Hematopoietic multipotent progenitor cell treated with erythropoietin and hydrocortisone succinate and interleukin-3 and kit ligand, for 4 days (in vitro differentiated cells): ENCODE measurements at regions not wholly inside any gene's neighbourhood (a gene's known extent, or its start where the extent isn't known, plus 50 kb on each side); places are given as distances from the start of the nearest gene placed in this dataset.

ENCODE experiments used
- DNase-seq: peaks from one replicate; pipeline ENCODE4 v3.0.0-alpha.2; 2015

- DNase-seq: no peak
Measured at GRCh38 chr2:34353509-34354113, 754.5 kb upstream of the FAM98A start.

DNA sequence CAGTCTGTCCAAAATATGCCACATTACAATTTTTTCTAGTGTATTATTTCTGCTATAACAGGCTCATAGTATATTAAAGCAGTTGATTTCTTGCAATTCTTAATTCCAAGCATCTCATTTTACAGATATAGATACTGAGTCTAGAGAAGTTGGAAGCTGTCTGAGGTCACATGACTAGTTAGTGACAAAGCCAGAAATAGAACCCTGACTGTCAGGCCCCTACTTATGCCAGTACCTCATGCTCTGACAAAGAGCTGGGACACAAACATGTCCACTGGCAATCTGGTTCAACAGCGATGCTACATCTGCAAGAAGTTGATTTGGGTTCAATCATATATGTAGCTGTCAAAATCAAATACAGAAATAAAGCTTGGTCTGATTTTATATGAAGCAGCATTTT lies 750.4 kb upstream of the FAM98A start:
- no peak for DNase-seq

GRCh38 chr2:34345030-34345429 lies 745.9 kb upstream of the FAM98A start:
- DNase-seq: no peak

DNA sequence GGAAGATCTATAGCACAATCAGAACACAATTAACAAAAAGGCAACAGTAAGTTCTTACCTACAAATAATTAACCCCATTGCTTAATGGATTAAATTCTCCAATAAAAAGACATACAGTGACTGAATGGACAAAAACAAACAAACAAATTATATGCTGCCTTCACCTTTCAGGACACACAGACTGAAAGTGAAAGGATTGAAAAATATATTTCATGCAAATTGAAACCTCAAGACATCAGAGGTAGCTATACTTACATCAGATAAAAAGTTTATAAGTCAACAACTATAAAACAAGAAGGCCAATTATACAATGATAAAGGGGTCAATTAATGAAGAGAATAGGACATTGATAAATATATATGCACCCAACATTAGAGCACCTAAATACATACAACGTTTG lies 741.2 kb upstream of the FAM98A start:
- DNase-seq: no peak

- no peak for DNase-seq
Measured at GRCh38 chr2:34337735-34338134, 738.6 kb upstream of the FAM98A start.

DNA sequence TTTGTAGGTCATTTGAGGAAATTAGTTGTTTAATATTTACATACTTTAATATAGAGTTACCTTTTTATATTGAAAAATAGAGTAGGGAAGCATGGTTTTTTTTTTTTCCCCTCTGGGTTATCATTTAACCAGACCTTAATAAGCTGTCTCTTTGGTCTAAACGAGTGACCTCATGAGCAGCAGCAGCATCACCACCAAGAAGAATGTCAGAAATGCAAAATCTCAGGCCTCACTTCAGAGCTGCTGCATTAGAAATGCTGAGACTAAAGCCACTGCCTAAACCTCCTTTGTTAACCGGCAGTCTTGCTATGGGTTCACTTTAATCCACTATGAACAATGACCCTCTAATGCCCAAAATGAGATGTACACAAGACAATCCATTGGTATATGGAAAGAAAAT lies 733.7 kb upstream of the FAM98A start:
- no peak for DNase-seq

DNA sequence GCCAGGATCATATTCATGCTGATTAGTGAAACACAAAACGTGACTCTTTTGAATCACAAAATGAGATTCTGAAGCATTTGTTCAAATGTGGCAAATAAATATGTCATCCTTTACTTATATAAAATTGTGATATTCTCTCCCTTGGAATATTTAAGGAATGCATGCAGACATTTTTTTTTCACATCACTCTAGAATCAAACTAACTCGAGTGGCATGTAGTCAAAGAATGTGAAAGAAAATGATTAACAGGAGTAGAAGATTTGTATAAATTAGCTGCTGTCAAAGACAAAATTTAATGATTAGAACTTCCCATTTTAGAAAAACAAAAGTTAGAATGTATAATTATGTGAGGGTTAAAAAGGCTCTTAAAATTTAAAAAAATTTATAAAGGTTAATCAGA lies 721.0 kb upstream of the FAM98A start:
- no peak for DNase-seq

- DNase-seq: no peak
Measured at GRCh38 chr2:34317797-34318196, 718.7 kb upstream of the FAM98A start.

DNA sequence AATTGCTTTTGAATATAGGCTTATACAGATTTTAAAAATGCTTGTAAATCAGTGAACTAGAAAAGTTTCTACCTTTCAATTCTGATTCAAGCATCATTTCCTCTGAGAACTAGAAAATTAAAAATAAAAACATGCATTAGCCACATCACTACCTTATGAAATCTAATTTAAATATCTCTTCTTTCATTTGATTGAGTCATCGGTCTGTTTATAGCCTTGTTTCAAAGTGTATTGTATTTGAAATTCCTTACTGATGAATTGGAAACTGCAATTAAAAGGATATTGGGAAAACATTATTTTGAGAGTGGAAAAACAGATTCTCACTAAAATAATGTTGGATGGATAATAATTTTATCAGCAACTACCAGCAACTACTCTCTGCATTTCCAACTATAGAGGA lies 717.7 kb upstream of the FAM98A start:
- no peak for DNase-seq

GRCh38 chr2:34311816-34312215 lies 712.7 kb upstream of the FAM98A start:
- DNase-seq: no peak

GRCh38 chr2:34308140-34308539 lies 709.0 kb upstream of the FAM98A start:
- no peak for DNase-seq

DNA sequence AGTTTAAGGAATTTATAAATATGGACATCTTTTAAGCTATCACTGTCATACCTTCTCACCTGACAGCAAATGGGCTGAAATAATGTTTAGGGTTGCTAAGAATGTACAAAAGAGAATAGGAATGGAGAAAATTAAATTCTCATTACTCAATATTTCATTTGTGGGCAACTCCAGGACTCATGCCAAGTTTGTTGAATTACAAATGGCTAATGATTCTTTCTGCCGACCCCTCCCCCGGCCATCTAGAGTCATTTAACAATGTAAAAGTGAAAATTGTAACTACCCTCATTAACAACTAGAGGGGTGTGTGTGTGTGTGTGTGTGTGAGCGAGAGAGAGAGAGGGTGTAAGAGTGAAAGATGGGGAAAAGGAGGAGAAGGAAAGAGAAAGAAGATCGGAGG lies 708.5 kb upstream of the FAM98A start:
- no peak for DNase-seq

GRCh38 chr2:34306745-34307144 lies 707.6 kb upstream of the FAM98A start:
- no peak for DNase-seq

DNA sequence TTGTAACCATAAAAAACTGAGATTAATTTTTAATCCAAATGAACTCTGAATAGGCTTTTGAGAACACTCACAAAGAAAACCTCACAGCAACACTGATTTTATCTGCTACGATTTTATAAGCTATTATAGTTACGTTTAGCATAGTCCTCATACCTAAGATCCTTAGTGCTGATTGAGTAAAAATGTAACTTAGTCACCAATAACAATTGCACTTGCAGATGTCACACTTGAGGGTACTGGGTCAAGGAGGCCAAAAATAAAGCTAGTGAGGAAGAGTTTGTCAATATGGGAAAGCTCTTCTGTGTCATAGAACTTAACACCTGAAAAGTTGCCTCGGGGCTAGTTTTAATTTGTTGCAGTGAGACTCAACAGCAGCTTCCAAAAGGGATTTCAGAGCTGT lies 706.5 kb upstream of the FAM98A start:
- DNase-seq: no peak

GRCh38 chr2:34294961-34295360 lies 695.9 kb upstream of the FAM98A start:
- DNase-seq: no peak

DNA sequence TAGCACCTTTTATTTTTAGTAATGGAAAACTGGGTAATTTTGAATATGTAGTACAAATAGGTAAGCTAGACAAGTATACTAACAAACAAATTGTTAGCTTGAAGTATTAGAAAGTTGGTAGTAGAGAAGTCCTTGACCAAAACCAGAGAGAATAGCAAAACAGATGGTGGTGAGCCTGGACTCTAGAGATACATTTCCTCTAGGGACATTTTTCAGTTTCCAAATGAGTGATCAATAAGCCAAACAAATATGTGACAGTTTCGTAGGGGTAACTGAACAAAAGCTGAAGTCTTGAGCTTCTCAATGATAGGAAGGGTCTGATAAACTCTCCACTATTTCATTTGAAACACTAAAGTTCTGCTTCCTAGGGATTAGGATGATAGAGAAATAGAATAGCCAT lies 692.0 kb upstream of the FAM98A start:
- DNase-seq: no peak

- no peak for DNase-seq
Measured at GRCh38 chr2:34288016-34288415, 688.9 kb upstream of the FAM98A start.

DNA sequence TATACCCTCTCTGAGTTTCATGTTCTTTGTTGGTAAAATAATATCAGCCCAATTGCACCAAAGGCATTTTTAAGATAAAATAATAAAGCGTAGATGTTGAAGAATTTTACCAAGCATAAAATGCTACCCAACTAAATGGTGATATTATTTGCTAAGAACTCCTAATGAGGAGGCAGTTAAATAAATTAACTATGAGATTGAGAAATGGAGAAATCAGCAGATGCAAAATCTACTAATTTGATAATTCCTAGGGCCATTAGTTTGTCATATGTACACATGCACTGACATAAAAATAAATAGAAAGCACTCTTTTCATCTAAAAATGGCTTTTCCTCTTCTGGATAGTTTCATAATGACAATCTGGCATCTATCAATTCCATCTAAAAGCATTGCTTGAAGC lies 681.5 kb upstream of the FAM98A start:
- DNase-seq: no peak

GRCh38 chr2:34266908-34267697 lies 668.0 kb upstream of the FAM98A start:
- DNase-seq: no peak

DNA sequence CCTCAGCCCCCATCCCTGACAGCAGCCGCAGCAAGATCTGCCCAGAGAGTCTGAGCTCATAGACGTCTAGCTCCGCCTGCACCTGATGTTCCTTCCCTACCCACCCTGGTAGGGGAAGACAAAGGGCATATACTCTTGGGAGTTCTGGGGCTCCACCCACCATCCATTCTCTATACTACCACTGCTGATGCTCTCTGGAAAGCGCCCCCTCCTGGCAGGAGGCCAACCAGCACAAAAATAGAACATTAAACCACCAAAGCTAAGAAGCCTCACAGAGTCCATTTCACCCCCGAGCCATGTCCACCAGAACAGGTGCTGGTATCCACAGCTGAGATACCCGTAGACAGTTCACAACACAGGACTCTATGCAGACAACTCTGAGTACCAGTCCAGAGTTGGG lies 662.6 kb upstream of the FAM98A start:
- DNase-seq: no peak

GRCh38 chr2:34254272-34254878 lies 655.3 kb upstream of the FAM98A start:
- no peak for DNase-seq

DNA sequence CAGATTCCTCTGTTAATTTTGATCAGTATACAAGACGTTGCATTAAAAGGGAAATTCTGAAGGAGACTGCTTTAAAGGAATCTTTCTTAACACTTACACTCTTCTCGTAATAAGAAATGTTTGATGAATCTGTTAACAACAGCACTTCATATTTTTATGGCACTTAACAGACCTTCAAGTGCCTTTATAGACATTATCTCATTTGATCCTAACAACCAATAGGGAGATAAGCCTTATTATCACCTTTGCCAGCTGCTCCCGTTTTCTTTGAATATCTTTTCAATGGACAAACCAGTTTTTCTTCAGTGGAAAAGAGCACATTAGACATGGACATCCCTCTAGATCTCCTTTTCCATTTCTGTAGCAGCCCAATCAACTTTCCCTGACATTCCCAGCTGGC lies 653.0 kb upstream of the FAM98A start:
- DNase-seq: no peak

GRCh38 chr2:34251578-34251977 lies 652.5 kb upstream of the FAM98A start:
- no peak for DNase-seq

DNA sequence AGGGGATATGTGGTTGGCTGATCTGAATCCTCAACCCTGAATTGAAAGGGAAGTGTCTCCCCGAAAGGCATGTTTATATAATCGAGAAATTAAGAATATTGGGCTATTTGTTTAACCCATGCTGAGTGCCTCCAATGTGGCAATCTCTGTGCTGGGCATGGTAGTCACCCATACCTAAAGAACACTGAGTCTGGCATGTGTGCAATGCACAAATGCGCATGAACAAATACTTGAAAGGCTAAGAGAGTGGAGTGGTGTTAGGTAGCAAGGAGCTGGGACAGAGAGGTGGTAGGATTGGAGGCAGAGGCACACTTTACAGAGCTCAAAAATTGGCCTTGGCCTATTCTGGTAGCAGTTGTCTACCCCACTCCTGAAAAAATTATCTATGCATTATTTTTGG lies 645.1 kb upstream of the FAM98A start:
- DNase-seq: no peak

GRCh38 chr2:34242763-34243123 lies 643.6 kb upstream of the FAM98A start:
- DNase-seq: no peak
